ENCODE measurements at regions not wholly inside any gene's neighbourhood (a gene's known extent, or its start where the extent isn't known, plus 50 kb on each side); places are given as distances from the start of the nearest gene placed in this dataset.
A peak's percentile ranks its signal among the peaks of the same experiment; 100 is the strongest.
"Not testable (repeated sequence)": the region's sequence is repeated elsewhere in the genome, so short reads cannot be mapped to it uniquely, and the experiment has no call there.

- no peaks in the 10 kb centered on the region for H3K4me1 Mint-ChIP-seq
- peaks cover 3% of the 10 kb centered on the region for H3K9me3 Mint-ChIP-seq
- H3K27me3 Mint-ChIP-seq (ENCODE audit: low read depth): no peaks in the 10 kb centered on the region
- no peak overlapping the region for H3K27ac Mint-ChIP-seq
- no peak for DNase-seq (ENCODE audit: low spot score in 2 of 2, unreplicated experiment in 2 of 2)
- TF ChIP-seq CTCF (IDR thresholded peaks at IDR 0.05; ENCODE audit: unreplicated experiment): no peak
- peaks cover 9% of the 10 kb centered on the region for H3K36me3 Mint-ChIP-seq
- no peak overlapping the region for H3K4me3 Mint-ChIP-seq
Observed at GRCh38 chr9:110016340-110016739, 191.6 kb downstream of the C9orf152 start.

GRCh38 chr9:110020216-110020615 lies 187.7 kb downstream of the C9orf152 start:
- H3K27ac Mint-ChIP-seq; DNase-seq (ENCODE audit: low spot score in 2 of 2, unreplicated experiment in 2 of 2); H3K4me3 Mint-ChIP-seq; H3K27me3 Mint-ChIP-seq (ENCODE audit: low read depth); H3K9me3 Mint-ChIP-seq; H3K36me3 Mint-ChIP-seq; H3K4me1 Mint-ChIP-seq: not testable (repeated sequence)

DNA sequence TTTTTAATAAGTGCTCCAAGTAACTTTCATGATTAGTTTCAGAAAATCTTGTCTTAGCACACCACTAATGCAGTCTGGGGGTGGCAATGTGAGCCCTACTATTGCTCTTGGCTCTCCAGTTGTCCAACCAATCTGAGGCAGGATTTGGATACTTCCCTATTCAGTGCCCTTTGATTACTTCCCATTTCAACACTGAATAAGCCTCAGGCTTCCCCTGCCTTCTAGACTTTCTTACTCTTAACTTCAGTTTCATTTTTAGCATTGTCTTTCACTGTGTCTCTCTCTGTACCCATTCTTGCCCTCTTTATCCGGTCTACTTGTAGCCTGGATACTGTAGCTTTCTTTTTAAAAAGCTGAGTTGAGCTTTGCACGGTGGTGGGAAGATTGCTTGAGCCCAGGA lies 186.1 kb downstream of the C9orf152 start:
- peaks cover 1% of the 10 kb centered on the region for H3K36me3 Mint-ChIP-seq
- no peak for TF ChIP-seq CTCF (IDR thresholded peaks at IDR 0.05; ENCODE audit: unreplicated experiment)
- DNase-seq (ENCODE audit: low spot score in 2 of 2, unreplicated experiment in 2 of 2): no peak
- no peaks in the 10 kb centered on the region for H3K27me3 Mint-ChIP-seq (ENCODE audit: low read depth)
- H3K27ac Mint-ChIP-seq: no peak overlapping the region
- H3K9me3 Mint-ChIP-seq: no peaks in the 10 kb centered on the region
- no peak overlapping the region for H3K4me3 Mint-ChIP-seq
- no peaks in the 10 kb centered on the region for H3K4me1 Mint-ChIP-seq

GRCh38 chr9:110023221-110023620 lies 184.7 kb downstream of the C9orf152 start:
- H3K4me1 Mint-ChIP-seq: peaks cover 12% of the 10 kb centered on the region
- H3K9me3 Mint-ChIP-seq; H3K4me3 Mint-ChIP-seq; H3K27ac Mint-ChIP-seq; DNase-seq (ENCODE audit: low spot score in 2 of 2, unreplicated experiment in 2 of 2); H3K36me3 Mint-ChIP-seq; H3K27me3 Mint-ChIP-seq (ENCODE audit: low read depth): not testable (repeated sequence)

GRCh38 chr9:110025551-110026170 lies 182.3 kb downstream of the C9orf152 start:
- Mint-ChIP-seq H3K4me3 (no peak overlapping the region), H3K27ac (no peak overlapping the region), H3K36me3 (no peaks in the 10 kb centered on the region), H3K9me3 (no peaks in the 10 kb centered on the region), H3K4me1 (peaks cover 32% of the 10 kb centered on the region), H3K27me3 (ENCODE audit: low read depth) (no peaks in the 10 kb centered on the region)
- no peak for DNase-seq (ENCODE audit: low spot score in 2 of 2, unreplicated experiment in 2 of 2)
- TF ChIP-seq CTCF (IDR thresholded peaks at IDR 0.05; ENCODE audit: unreplicated experiment): no peak

DNA sequence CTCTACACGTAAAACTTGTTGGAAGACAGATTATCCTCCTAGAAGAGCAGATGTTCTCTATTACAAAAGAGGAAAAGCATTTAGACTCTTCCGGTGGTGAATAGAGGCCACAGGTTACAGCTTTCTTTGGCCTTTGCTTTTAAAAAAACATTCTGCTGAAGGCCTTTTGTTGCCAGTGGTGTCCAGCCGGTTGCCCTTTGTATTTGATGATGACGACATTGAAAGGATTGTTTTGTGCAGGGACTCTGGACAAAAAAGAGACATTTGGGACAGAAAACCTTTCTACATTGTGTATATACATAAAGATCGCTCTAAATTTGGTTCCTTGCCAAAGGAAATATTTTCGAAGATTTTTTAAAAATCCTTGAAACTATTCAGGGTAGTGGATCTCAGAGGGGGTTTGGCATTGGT lies 180.3 kb downstream of the C9orf152 start:
- no peak for TF ChIP-seq CTCF (IDR thresholded peaks at IDR 0.05; ENCODE audit: unreplicated experiment)
- Mint-ChIP-seq H3K27me3 (ENCODE audit: low read depth) (no peaks in the 10 kb centered on the region), H3K36me3 (no peaks in the 10 kb centered on the region), H3K9me3 (no peaks in the 10 kb centered on the region), H3K4me1 (peaks cover 33% of the 10 kb centered on the region), H3K27ac (peak overlapping the region; percentile 80), H3K4me3 (no peak overlapping the region)
- no peak for DNase-seq (ENCODE audit: low spot score in 2 of 2, unreplicated experiment in 2 of 2)

DNA sequence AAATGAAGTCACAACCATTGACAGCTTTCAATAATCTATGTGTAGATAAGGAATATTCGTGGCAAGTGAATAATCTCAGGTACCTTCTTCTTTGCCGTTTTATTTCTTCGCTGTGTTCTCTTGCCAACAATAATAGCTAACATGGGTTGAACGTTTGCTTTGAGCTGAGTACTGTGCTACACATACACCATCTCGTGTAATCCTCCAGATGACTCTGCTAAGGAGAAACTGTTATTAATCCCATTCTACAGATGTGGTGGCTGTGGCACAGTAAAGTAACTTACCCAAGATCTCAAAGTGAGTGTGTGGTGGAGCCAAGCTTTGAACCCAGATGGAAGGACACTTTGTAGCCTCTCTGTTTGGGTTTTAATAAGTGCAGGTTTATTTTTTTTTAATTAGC lies 179.7 kb downstream of the C9orf152 start:
- TF ChIP-seq CTCF (IDR thresholded peaks at IDR 0.05; ENCODE audit: unreplicated experiment): no peak
- no peaks in the 10 kb centered on the region for H3K36me3 Mint-ChIP-seq
- H3K27me3 Mint-ChIP-seq (ENCODE audit: low read depth): no peaks in the 10 kb centered on the region
- no peak overlapping the region for H3K4me3 Mint-ChIP-seq
- H3K27ac Mint-ChIP-seq: peak overlapping the region; percentile 2
- no peaks in the 10 kb centered on the region for H3K9me3 Mint-ChIP-seq
- H3K4me1 Mint-ChIP-seq: peaks cover 33% of the 10 kb centered on the region
- DNase-seq (ENCODE audit: low spot score in 2 of 2, unreplicated experiment in 2 of 2): no peak

Data from mesothelial cell of epicardium (in vitro differentiated cells).